CD4-positive, alpha-beta T cell (primary cell): ENCODE measurements at regions not wholly inside any gene's neighbourhood (a gene's known extent, or its start where the extent isn't known, plus 50 kb on each side); places are given as distances from the start of the nearest gene placed in this dataset.

Experiments used
- ATAC-seq: fragments of 200-7000 bp; cut with Tn5 transposase; one replicate; pipeline ENCODE4 v1.10.0; 2022; ENCODE audit warnings: mild to moderate bottlenecking; ENCODE audit not compliant: poor library complexity
- CTCF ChIA-PET: fragments of 350-600 bp; sonication (Branson Sonifier 250); formaldehyde crosslinking; loops from one replicate; lab custom pipeline; 2021; ENCODE audit warnings: antibody characterized with exemption, inconsistent platforms; lab: Charles Lee
- POLR2A ChIA-PET: fragments of 350-600 bp; sonication (Branson Sonifier 250); formaldehyde crosslinking; loops from one replicate; lab custom pipeline; 2021; ENCODE audit warnings: antibody characterized with exemption, inconsistent platforms; lab: Charles Lee
- DNase-seq, 14 experiments: peaks; one replicate each; pipeline ENCODE4 v3.0.0-alpha.2; 2013 to 2020; ENCODE audit warnings: mixed read lengths in 2 of 14
- H3K27ac ChIP-seq, 2 donors: one replicate each; pipeline versions ENCODE4 v1.5.1 to v1.7.0; 2013; ENCODE audit warnings: low read length in 2 of 2, low read depth in 1 of 2, mild to moderate bottlenecking in 1 of 2
- H3K27me3 ChIP-seq, 2 experiments: 1 replicate in 1 of 2; 2 replicates in 1 of 2; pipeline versions ENCODE4 v1.6.1 to v1.7.0; 2013; ENCODE audit warnings: low read length in 2 of 2, control low read depth in 1 of 2, mild to moderate bottlenecking in 1 of 2, moderate library complexity in 1 of 2; ENCODE audit not compliant: insufficient read depth in 2 of 2, control insufficient read depth in 1 of 2
- H3K36me3 ChIP-seq: one replicate; pipeline ENCODE4 v1.6.1; 2013; ENCODE audit warnings: low read length, control low read depth; ENCODE audit not compliant: insufficient read depth
- H3K4me1 ChIP-seq: one replicate; pipeline ENCODE4 v1.6.1; 2013; ENCODE audit warnings: low read length, control low read depth; ENCODE audit not compliant: insufficient read depth
- H3K4me3 ChIP-seq: one replicate; pipeline ENCODE4 v1.5.1; 2013; ENCODE audit warnings: mild to moderate bottlenecking, low read length, moderate library complexity
- H3K9me3 ChIP-seq, 2 experiments: 1 replicate in 1 of 2; 2 replicates in 1 of 2; pipeline versions ENCODE4 v1.6.1 to v1.7.0; 2013; ENCODE audit warnings: low read length in 2 of 2, mild to moderate bottlenecking in 2 of 2, control low read depth in 1 of 2, moderate library complexity in 1 of 2; ENCODE audit not compliant: control insufficient read depth in 1 of 2, insufficient read depth in 1 of 2
- H3K27ac Mint-ChIP-seq: one replicate; pipeline ENCODE4 v1.8.0; 2020; ENCODE audit warnings: mixed read lengths
- H3K27me3 Mint-ChIP-seq: one replicate; pipeline ENCODE4 v1.8.0; 2021; ENCODE audit warnings: mixed read lengths
- H3K36me3 Mint-ChIP-seq: one replicate; pipeline ENCODE4 v1.8.0; 2021; ENCODE audit warnings: low read depth, mixed read lengths
- H3K4me1 Mint-ChIP-seq: one replicate; pipeline ENCODE4 v1.8.0; 2021; ENCODE audit warnings: low read depth, mixed read lengths
- H3K4me3 Mint-ChIP-seq: one replicate; pipeline ENCODE4 v1.8.0; 2020; ENCODE audit warnings: mild to moderate bottlenecking, mixed read lengths
- H3K9me3 Mint-ChIP-seq: one replicate; pipeline ENCODE4 v1.8.0; 2020; ENCODE audit warnings: mixed read lengths
- intact Hi-C, 2 experiments: fragments of 100-400 bp; cut with DNase I in 1 of 2; cut with micrococcal nuclease in 1 of 2; formaldehyde crosslinking; loops; one replicate each; pipeline versions ENCODE4 v1.15.1 to v1.9.0; 2023 to 2025; cut with DNase I, micrococcal nuclease
- TF ChIP-seq, protein P1 (sequence below): fragments of 200-600 bp; IDR thresholded peaks from one replicate; pipeline ENCODE4 v1.8.0; 2022; ENCODE audit warnings: antibody characterized with exemption, mild to moderate bottlenecking

DNA sequence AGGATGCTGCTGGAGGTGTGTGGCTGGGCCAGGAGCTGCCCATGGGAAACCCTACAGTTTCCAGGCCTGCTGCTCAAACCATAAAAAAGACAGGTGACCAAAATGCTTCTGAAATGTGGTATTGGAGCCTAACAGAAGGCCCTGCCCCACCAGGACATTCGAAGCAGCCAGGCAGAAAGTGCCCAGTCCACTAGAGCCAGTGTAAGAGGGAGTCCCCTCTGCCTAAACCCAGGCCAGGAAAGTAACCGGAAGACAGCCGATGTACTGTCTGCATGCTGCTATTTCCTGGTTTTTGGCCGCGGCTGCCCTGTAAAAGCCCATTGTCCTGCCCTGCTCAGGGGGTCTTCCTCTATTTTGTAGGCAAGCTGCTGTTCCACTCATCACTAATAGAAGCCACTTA, 150.7 kb upstream of the IRX2 start:
- H3K4me3 Mint-ChIP-seq: no peak overlapping the region
- H3K36me3 ChIP-seq: no peaks in the 10 kb centered on the region
- H3K27ac ChIP-seq: no peak overlapping the region
- no peak overlapping the region for H3K4me3 ChIP-seq
- TF ChIP-seq, protein P1, sequence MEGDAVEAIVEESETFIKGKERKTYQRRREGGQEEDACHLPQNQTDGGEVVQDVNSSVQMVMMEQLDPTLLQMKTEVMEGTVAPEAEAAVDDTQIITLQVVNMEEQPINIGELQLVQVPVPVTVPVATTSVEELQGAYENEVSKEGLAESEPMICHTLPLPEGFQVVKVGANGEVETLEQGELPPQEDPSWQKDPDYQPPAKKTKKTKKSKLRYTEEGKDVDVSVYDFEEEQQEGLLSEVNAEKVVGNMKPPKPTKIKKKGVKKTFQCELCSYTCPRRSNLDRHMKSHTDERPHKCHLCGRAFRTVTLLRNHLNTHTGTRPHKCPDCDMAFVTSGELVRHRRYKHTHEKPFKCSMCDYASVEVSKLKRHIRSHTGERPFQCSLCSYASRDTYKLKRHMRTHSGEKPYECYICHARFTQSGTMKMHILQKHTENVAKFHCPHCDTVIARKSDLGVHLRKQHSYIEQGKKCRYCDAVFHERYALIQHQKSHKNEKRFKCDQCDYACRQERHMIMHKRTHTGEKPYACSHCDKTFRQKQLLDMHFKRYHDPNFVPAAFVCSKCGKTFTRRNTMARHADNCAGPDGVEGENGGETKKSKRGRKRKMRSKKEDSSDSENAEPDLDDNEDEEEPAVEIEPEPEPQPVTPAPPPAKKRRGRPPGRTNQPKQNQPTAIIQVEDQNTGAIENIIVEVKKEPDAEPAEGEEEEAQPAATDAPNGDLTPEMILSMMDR: no peak
- no peaks in the 10 kb centered on the region for H3K36me3 Mint-ChIP-seq
- POLR2A ChIA-PET: no interaction called here
- ATAC-seq (no peak), DNase-seq (no peak)
- no peaks in the 10 kb centered on the region for H3K27me3 Mint-ChIP-seq
- H3K27me3 ChIP-seq: no peaks in the 10 kb centered on the region
- no peaks in the 10 kb centered on the region for H3K9me3 Mint-ChIP-seq
- no peak overlapping the region for H3K27ac Mint-ChIP-seq
- peaks cover 0 to 64% of the 10 kb centered on the region in 2 experiments for H3K9me3 ChIP-seq
- no peaks in the 10 kb centered on the region for H3K4me1 ChIP-seq
- no peaks in the 10 kb centered on the region for H3K4me1 Mint-ChIP-seq
- CTCF ChIA-PET: no interaction called here
- intact Hi-C loops: no loop called here

DNA sequence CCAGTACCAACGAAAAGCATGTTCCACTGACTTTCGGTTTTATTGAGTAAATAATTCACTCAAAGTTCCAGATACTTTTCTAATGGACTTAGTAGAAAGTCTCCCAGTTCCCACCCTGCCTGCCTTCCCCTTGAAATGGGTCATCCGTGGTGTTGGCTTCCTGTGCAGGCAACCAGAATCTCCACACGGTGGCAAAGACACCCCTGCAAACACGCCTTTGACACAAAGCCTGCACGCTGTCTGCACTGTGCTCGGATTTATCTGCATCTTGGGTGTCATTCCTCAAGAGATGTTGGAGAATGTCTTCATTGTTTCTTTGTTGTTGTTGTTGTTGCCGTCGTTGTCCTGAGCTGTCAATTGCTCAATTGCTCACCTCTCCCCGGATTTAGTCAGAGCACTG, 150.0 kb upstream of the IRX2 start:
- DNase-seq: no peak
- Mint-ChIP-seq H3K4me1 (no peaks in the 10 kb centered on the region), H3K4me3 (no peak overlapping the region), H3K27me3 (no peaks in the 10 kb centered on the region), H3K9me3 (no peaks in the 10 kb centered on the region), H3K27ac (no peak overlapping the region), H3K36me3 (no peaks in the 10 kb centered on the region)
- intact Hi-C loops: no loop called here
- Histone ChIP-seq H3K27ac (no peak overlapping the region), H3K36me3 (no peaks in the 10 kb centered on the region), H3K9me3 (peaks cover 0 to 68% of the 10 kb centered on the region in 2 experiments), H3K4me1 (no peaks in the 10 kb centered on the region), H3K27me3 (no peaks in the 10 kb centered on the region), H3K4me3 (no peak overlapping the region)
- TF ChIP-seq, protein P1: no peak
- ChIA-PET CTCF (no interaction called here), POLR2A (no interaction called here)
- ATAC-seq: no peak

DNA sequence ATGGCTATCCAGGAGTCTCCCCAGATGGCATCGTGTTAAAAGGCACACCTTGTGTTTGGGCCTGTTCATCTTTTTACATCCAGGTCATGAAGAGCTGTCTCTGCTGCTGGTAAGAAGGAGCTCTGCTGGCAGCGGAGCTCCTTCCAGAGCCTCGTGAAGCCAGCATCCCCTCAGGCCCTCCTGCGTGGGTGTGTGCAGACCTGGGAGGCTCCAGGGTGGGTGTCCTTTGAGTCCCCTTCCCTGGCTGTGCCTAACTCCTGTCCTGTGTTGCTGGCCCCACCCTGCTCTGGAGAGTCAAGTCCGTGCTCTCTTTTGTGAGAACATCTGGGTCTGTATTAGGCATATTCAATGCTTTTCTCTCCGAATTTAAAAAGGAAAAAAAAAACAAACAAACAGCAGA, 149.6 kb upstream of the IRX2 start:
- no peaks in the 10 kb centered on the region for H3K4me1 Mint-ChIP-seq
- POLR2A ChIA-PET: no interaction called here
- H3K9me3 ChIP-seq: peaks cover 0 to 68% of the 10 kb centered on the region in 2 experiments
- H3K27ac Mint-ChIP-seq: no peak overlapping the region
- intact Hi-C loops: no loop called here
- H3K27me3 ChIP-seq: no peaks in the 10 kb centered on the region
- H3K4me3 Mint-ChIP-seq: no peak overlapping the region
- H3K27ac ChIP-seq: no peak overlapping the region
- TF ChIP-seq, protein P1: no peak
- no peaks in the 10 kb centered on the region for H3K9me3 Mint-ChIP-seq
- no peaks in the 10 kb centered on the region for H3K36me3 Mint-ChIP-seq
- DNase-seq (no peak), ATAC-seq (no peak)
- H3K4me3 ChIP-seq: no peak overlapping the region
- no peaks in the 10 kb centered on the region for H3K4me1 ChIP-seq
- CTCF ChIA-PET: no interaction called here
- no peaks in the 10 kb centered on the region for H3K27me3 Mint-ChIP-seq
- no peaks in the 10 kb centered on the region for H3K36me3 ChIP-seq
